ENCODE measurements at regions not wholly inside any gene's neighbourhood (a gene's known extent, or its start where the extent isn't known, plus 50 kb on each side); places are given as distances from the start of the nearest gene placed in this dataset.

DNA sequence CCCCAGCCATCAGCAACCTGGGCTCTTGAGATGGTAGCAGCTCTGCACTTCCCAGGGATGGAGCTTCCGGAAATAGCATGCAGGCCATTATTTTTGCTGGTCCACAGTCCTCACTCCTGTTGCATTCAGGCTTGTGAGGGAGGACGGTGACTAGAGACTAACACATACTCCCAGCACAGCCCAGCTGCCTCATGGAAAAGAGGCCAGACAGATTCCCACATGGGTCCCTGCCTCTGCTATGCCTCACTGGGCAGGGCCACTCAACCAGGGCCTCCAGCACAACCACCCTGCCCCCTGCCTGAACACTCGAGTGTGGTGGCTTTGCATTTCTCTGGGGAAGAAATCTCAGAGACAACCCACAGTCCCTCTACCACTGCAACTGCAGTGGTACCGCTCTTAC is 1195.1 kb downstream of the PCDH18 start:
- TF ChIP-seq, protein P1, sequence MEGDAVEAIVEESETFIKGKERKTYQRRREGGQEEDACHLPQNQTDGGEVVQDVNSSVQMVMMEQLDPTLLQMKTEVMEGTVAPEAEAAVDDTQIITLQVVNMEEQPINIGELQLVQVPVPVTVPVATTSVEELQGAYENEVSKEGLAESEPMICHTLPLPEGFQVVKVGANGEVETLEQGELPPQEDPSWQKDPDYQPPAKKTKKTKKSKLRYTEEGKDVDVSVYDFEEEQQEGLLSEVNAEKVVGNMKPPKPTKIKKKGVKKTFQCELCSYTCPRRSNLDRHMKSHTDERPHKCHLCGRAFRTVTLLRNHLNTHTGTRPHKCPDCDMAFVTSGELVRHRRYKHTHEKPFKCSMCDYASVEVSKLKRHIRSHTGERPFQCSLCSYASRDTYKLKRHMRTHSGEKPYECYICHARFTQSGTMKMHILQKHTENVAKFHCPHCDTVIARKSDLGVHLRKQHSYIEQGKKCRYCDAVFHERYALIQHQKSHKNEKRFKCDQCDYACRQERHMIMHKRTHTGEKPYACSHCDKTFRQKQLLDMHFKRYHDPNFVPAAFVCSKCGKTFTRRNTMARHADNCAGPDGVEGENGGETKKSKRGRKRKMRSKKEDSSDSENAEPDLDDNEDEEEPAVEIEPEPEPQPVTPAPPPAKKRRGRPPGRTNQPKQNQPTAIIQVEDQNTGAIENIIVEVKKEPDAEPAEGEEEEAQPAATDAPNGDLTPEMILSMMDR (IDR thresholded peaks at IDR 0.05), result no peak
- no peak for TF ChIP-seq POLR2A (IDR thresholded peaks at IDR 0.05)
- intact Hi-C loops (cut with DNase I), result no loop called here
- H3K36me3 ChIP-seq, result no peaks in the 10 kb centered on the region
- DNase-seq, result no peak
- H3K4me1 ChIP-seq, result no peaks in the 10 kb centered on the region
- no peaks in the 10 kb centered on the region for H3K9me3 ChIP-seq
- no peak overlapping the region for H3K4me3 ChIP-seq (replicated peaks in 1 of 3)
- no peaks in the 10 kb centered on the region for H3K27me3 ChIP-seq
- no peak overlapping the region for H3K27ac ChIP-seq
- 45 to 90% methylated on average over 2 to 4 of the region's 4 CpGs for WGBS, 2 donors

DNA sequence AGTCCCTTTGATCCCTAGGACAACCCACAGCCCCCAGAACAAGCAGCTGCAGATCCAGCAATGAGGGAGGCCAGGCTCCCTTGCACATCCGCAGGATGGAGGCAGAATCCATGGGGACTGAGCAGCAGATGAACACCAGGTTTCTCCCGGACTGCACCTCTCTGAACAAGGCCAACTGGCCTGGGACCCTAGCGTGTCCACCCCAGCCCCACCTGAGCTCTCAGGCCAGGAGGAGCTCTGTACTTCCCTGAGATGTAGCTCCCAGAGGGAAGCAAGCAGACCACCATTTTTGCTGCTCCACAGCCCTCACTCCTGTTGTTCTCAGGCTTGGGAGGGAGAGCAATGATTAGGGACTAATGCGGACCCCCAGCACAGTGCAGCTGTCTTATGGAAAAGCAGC is 1195.8 kb downstream of the PCDH18 start:
- 92 to 95% methylated on average over 2 to 4 of the region's 4 CpGs for WGBS, 2 donors
- DNase-seq, result no peak
- H3K9me3 ChIP-seq, result no peaks in the 10 kb centered on the region
- H3K4me1 ChIP-seq, result no peaks in the 10 kb centered on the region
- no peak for TF ChIP-seq POLR2A (IDR thresholded peaks at IDR 0.05)
- no peaks in the 10 kb centered on the region for H3K27me3 ChIP-seq
- intact Hi-C loops (cut with DNase I), result no loop called here
- no peak overlapping the region for H3K27ac ChIP-seq
- no peaks in the 10 kb centered on the region for H3K36me3 ChIP-seq
- H3K4me3 ChIP-seq (replicated peaks in 1 of 3), result no peak overlapping the region

DNA sequence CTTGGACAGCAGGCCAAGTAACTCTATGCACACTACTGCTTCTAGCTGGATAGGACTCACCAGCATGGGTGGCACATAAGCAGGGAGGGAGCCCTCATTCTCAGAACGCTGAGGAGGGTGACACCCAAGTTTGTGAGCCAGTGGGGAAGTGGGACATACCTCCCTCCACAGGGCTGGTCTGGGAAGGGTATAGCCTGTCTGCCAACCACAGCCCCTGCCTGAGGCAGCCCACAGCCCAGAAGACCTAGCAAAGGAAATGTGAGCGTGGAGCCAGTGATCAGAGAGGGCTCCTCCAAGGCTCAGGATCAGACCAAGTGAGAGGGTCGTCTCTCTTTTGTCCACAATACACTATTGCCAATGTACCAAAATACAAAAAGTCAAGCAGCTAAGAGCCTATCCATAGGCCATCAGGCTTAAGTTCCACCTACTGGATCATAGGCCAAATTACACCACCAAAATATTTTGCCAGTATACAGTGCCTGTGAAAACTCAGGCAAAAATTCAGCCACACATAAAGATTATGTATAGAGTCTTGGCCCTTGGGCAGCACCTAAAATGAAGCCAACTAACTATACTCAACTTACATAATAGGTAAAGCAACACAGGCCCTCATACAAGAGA is 1203.1 kb downstream of the PCDH18 start:
- Histone ChIP-seq H3K27ac (no peak overlapping the region), H3K27me3 (no peaks in the 10 kb centered on the region), H3K36me3 (no peaks in the 10 kb centered on the region), H3K4me3 (replicated peaks in 1 of 3) (no peak overlapping the region), H3K4me1 (no peaks in the 10 kb centered on the region), H3K9me3 (no peaks in the 10 kb centered on the region)
- intact Hi-C loops (cut with DNase I), result no loop called here
- DNase-seq, result no peak
- WGBS, 2 donors, result 77 to 84% methylated on average over 3 of the region's 3 CpGs
- TF ChIP-seq, protein P1 (IDR thresholded peaks at IDR 0.05), result no peak
- no peak for TF ChIP-seq POLR2A (IDR thresholded peaks at IDR 0.05)

DNA sequence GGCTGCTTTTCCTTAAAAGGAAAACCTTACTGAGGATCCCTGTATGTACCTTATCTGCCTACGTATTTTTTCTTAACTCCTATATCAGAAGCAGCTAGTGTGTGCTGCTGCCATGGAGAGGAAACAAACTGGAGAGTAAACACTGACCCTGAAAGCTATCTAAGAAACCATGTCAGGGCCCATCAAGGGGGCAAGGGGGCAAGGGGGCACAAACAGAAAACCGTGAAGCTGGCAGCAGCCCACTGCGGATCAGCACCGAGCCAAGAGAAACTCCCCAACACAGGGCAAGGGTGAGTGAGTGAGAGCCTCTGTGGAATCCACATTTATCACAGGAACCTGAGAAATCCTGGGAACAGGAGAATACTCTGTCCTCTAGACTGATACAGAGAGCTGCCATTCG is 1204.2 kb downstream of the PCDH18 start:
- no peaks in the 10 kb centered on the region for H3K36me3 ChIP-seq
- no peaks in the 10 kb centered on the region for H3K27me3 ChIP-seq
- no peak overlapping the region for H3K27ac ChIP-seq
- TF ChIP-seq, protein P1 (IDR thresholded peaks at IDR 0.05), result no peak
- TF ChIP-seq POLR2A (IDR thresholded peaks at IDR 0.05), result no peak
- H3K4me3 ChIP-seq (replicated peaks in 1 of 3), result no peak overlapping the region
- DNase-seq, result no peak
- WGBS, 2 donors, result 83 to 86% methylated on average over 5 of the region's 5 CpGs
- intact Hi-C loops (cut with DNase I), result no loop called here
- no peaks in the 10 kb centered on the region for H3K4me1 ChIP-seq
- H3K9me3 ChIP-seq, result no peaks in the 10 kb centered on the region

DNA sequence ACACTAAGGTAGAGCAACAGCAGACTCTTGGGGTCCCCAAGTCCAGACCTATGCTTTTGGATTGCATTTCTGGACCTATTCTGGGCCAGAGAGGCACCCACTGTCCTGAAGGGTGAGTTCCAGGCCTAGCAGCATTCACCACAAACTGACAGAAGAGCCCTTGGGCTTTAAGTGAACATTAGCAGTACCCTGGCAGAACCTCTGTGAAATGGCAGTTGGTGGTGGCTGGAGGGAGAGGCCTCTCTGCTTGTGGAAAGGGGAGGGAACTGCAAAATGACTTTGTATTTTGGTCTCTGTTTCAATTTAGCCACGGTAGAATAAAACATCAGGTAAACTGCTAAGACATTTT is 1211.9 kb downstream of the PCDH18 start:
- TF ChIP-seq, protein P1 (IDR thresholded peaks at IDR 0.05), result no peak
- TF ChIP-seq POLR2A (IDR thresholded peaks at IDR 0.05), result no peak
- Histone ChIP-seq H3K36me3 (no peaks in the 10 kb centered on the region), H3K27me3 (no peaks in the 10 kb centered on the region), H3K4me3 (replicated peaks in 1 of 3) (no peak overlapping the region), H3K9me3 (no peaks in the 10 kb centered on the region), H3K27ac (no peak overlapping the region), H3K4me1 (no peaks in the 10 kb centered on the region)
- intact Hi-C loops (cut with DNase I), result no loop called here
- 94 to 100% methylated on average over 1 of the region's 1 CpG for WGBS, 2 donors
- DNase-seq, result no peak
